PC-9 (cell line): ENCODE measurements at regions not wholly inside any gene's neighbourhood (a gene's known extent, or its start where the extent isn't known, plus 50 kb on each side); places are given as distances from the start of the nearest gene placed in this dataset.

Source experiments
- CTCF ChIP-seq: fragments of 200-600 bp; sonication (generic); conservative IDR thresholded peaks from 2 replicates; pipeline ENCODE4 v1.6.1; 2017; ENCODE audit warnings: mixed run types, antibody characterized with exemption, mild to moderate bottlenecking, moderate library complexity
- EZH2 ChIP-seq: fragments of 200-600 bp; sonication (generic); IDR thresholded peaks from 2 replicates; pipeline ENCODE4 v1.8.0; 2017; ENCODE audit warnings: antibody characterized with exemption, low read depth

- TF ChIP-seq EZH2, result no peak
- TF ChIP-seq CTCF, result no peak
These were observed 176.7 kb upstream of the FGF10 start for GRCh38 chr5:44565902-44566301.
